ENCODE measurements at regions not wholly inside any gene's neighbourhood (a gene's known extent, or its start where the extent isn't known, plus 50 kb on each side); places are given as distances from the start of the nearest gene placed in this dataset.

DNA sequence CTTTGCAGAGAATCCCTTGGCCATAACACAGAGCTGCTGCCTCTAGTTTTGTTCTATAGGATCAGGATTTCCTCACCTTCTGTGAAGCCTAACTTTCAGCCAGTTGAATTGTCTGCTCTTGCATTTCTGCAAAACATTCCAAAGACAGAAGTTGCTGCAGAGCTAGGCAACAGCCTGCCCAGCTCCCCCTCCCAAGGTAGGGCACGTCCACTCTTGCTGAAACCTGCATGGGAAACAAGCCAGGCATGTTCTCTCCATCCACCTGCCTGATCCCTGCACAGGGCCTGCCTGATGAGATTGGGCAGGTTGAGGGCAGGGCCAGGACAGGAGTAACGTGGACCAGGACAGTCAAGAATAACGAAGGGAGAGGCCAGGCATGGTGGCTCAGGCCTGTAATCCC, 58.9 kb upstream of the NAA20 start:
- in situ Hi-C loops (cut with HindIII; ENCODE audit: extremely low pct_ligation_motif_present, low pct_unique_long_range_greater_than_20kb) = no loop called here
- Histone ChIP-seq H3K9me3 (ENCODE audit: low read length) (no peaks in the 10 kb centered on the region), H2AFZ (ENCODE audit: low read length) (no peak overlapping the region), H3K79me2 (ENCODE audit: insufficient read depth, low read length) (no peaks in the 10 kb centered on the region), H3K27ac (ENCODE audit: extremely low read length, insufficient read depth, low read length) (no peak overlapping the region), H4K20me1 (ENCODE audit: insufficient read depth, low read length) (no peaks in the 10 kb centered on the region), H3K4me2 (ENCODE audit: low read depth, low read length) (no peak overlapping the region), H3K9ac (ENCODE audit: insufficient read depth, low read depth, low read length) (no peak overlapping the region), H3K4me1 (ENCODE audit: insufficient read depth, low read length) (peaks cover 18% of the 10 kb centered on the region), H3K36me3 (replicated peaks in 1 of 2; ENCODE audit: control insufficient read depth in 1 of 2, insufficient read depth in 2 of 2, low read length in 2 of 2) (no peaks in the 10 kb centered on the region), H3K27me3 (ENCODE audit: control insufficient read depth in 1 of 2, insufficient read depth in 2 of 2, low read length in 2 of 2) (no peaks in the 10 kb centered on the region), H3K4me3 (replicated peaks in 1 of 3; ENCODE audit: insufficient read depth in 1 of 3, low read depth in 2 of 3, low read length in 3 of 3) (no peak overlapping the region)
- DNase-seq (ENCODE audit: low spot score) (no peak), ATAC-seq (no peak), FAIRE-seq (no peak)
- 80% methylated on average over 3 of the region's 3 CpGs for WGBS (ENCODE audit: low lambda C conversion rate)
- BruUV-seq (replicated peaks) = no TSS peak
- ChIA-PET POLR2A (no interaction called here), CTCF (ENCODE audit: low intra/inter-chr PET ratio, low total read pairs) (no interaction called here)
- intact Hi-C loops (cut with micrococcal nuclease; ENCODE audit: unreplicated experiment) = no loop called here
- TF ChIP-seq, protein P1, sequence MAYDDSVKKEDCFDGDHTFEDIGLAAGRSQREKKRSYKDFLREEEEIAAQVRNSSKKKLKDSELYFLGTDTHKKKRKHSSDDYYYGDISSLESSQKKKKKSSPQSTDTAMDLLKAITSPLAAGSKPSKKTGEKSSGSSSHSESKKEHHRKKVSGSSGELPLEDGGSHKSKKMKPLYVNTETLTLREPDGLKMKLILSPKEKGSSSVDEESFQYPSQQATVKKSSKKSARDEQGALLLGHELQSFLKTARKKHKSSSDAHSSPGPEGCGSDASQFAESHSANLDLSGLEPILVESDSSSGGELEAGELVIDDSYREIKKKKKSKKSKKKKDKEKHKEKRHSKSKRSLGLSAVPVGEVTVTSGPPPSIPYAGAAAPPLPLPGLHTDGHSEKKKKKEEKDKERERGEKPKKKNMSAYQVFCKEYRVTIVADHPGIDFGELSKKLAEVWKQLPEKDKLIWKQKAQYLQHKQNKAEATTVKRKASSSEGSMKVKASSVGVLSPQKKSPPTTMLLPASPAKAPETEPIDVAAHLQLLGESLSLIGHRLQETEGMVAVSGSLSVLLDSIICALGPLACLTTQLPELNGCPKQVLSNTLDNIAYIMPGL (CRISPR knock-in tag; IDR thresholded peaks at IDR 0.05; ENCODE audit: borderline replicate concordance in 1 of 2, low read depth in 1 of 2) = no peak
- TF ChIP-seq CBX1 (IDR thresholded peaks at IDR 0.05; ENCODE audit: low read depth) (no peak), ZNF354B (CRISPR knock-in tag; IDR thresholded peaks at IDR 0.05) (no peak), DNMT3B (CRISPR knock-in tag; conservative IDR thresholded peaks at IDR 0.05) (no peak), MED8 (CRISPR knock-in tag; IDR thresholded peaks at IDR 0.05; ENCODE audit: insufficient replicate concordance) (no peak), ZNF713 (CRISPR knock-in tag; IDR thresholded peaks at IDR 0.05) (no peak)
- TF ChIP-seq, protein P2, sequence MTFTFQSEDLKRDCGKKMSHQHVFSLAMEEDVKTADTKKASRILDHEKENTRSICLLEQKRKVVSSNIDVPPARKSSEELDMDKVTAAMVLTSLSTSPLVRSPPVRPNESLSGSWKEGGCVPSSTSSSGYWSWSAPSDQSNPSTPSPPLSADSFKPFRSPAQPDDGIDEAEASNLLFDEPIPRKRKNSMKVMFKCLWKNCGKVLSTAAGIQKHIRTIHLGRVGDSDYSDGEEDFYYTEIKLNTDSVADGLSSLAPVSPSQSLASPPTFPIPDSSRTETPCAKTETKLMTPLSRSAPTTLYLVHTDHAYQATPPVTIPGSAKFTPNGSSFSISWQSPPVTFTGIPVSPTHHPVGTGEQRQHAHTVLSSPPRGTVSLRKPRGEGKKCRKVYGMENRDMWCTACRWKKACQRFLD (CRISPR knock-in tag; IDR thresholded peaks at IDR 0.05; ENCODE audit: borderline replicate concordance) = no peak
- TF ChIP-seq, protein P3, sequence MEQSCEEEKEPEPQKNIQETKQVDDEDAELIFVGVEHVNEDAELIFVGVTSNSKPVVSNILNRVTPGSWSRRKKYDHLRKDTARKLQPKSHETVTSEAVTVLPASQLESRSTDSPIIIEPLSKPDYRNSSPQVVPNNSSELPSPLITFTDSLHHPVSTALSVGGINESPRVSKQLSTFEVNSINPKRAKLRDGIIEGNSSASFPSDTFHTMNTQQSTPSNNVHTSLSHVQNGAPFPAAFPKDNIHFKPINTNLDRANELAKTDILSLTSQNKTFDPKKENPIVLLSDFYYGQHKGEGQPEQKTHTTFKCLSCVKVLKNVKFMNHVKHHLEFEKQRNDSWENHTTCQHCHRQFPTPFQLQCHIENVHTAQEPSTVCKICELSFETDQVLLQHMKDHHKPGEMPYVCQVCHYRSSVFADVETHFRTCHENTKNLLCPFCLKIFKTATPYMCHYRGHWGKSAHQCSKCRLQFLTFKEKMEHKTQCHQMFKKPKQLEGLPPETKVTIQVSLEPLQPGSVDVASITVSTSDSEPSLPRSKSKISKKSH (CRISPR knock-in tag; IDR thresholded peaks at IDR 0.05; ENCODE audit: borderline replicate concordance) = 0 out of 2 replicates have a peak, but pooled peaks have one; percentile 28
- TF ChIP-seq, protein P4, sequence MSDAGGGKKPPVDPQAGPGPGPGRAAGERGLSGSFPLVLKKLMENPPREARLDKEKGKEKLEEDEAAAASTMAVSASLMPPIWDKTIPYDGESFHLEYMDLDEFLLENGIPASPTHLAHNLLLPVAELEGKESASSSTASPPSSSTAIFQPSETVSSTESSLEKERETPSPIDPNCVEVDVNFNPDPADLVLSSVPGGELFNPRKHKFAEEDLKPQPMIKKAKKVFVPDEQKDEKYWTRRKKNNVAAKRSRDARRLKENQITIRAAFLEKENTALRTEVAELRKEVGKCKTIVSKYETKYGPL (CRISPR knock-in tag; IDR thresholded peaks at IDR 0.05) = no peak
- TF ChIP-seq, protein P5, sequence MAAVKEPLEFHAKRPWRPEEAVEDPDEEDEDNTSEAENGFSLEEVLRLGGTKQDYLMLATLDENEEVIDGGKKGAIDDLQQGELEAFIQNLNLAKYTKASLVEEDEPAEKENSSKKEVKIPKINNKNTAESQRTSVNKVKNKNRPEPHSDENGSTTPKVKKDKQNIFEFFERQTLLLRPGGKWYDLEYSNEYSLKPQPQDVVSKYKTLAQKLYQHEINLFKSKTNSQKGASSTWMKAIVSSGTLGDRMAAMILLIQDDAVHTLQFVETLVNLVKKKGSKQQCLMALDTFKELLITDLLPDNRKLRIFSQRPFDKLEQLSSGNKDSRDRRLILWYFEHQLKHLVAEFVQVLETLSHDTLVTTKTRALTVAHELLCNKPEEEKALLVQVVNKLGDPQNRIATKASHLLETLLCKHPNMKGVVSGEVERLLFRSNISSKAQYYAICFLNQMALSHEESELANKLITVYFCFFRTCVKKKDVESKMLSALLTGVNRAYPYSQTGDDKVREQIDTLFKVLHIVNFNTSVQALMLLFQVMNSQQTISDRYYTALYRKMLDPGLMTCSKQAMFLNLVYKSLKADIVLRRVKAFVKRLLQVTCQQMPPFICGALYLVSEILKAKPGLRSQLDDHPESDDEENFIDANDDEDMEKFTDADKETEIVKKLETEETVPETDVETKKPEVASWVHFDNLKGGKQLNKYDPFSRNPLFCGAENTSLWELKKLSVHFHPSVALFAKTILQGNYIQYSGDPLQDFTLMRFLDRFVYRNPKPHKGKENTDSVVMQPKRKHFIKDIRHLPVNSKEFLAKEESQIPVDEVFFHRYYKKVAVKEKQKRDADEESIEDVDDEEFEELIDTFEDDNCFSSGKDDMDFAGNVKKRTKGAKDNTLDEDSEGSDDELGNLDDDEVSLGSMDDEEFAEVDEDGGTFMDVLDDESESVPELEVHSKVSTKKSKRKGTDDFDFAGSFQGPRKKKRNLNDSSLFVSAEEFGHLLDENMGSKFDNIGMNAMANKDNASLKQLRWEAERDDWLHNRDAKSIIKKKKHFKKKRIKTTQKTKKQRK (IDR thresholded peaks at IDR 0.05; ENCODE audit: low read length) = no peak
- TF ChIP-seq, protein P6, sequence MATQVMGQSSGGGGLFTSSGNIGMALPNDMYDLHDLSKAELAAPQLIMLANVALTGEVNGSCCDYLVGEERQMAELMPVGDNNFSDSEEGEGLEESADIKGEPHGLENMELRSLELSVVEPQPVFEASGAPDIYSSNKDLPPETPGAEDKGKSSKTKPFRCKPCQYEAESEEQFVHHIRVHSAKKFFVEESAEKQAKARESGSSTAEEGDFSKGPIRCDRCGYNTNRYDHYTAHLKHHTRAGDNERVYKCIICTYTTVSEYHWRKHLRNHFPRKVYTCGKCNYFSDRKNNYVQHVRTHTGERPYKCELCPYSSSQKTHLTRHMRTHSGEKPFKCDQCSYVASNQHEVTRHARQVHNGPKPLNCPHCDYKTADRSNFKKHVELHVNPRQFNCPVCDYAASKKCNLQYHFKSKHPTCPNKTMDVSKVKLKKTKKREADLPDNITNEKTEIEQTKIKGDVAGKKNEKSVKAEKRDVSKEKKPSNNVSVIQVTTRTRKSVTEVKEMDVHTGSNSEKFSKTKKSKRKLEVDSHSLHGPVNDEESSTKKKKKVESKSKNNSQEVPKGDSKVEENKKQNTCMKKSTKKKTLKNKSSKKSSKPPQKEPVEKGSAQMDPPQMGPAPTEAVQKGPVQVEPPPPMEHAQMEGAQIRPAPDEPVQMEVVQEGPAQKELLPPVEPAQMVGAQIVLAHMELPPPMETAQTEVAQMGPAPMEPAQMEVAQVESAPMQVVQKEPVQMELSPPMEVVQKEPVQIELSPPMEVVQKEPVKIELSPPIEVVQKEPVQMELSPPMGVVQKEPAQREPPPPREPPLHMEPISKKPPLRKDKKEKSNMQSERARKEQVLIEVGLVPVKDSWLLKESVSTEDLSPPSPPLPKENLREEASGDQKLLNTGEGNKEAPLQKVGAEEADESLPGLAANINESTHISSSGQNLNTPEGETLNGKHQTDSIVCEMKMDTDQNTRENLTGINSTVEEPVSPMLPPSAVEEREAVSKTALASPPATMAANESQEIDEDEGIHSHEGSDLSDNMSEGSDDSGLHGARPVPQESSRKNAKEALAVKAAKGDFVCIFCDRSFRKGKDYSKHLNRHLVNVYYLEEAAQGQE (IDR thresholded peaks at IDR 0.05; ENCODE audit: borderline replicate concordance in 1 of 2, low read depth in 1 of 2, low read length in 2 of 2) = no peak

All from HepG2 (cell line).